Keratinocyte (primary cell): ENCODE measurements at regions not wholly inside any gene's neighbourhood (a gene's known extent, or its start where the extent isn't known, plus 50 kb on each side); places are given as distances from the start of the nearest gene placed in this dataset.

Experiments
- CTCF ChIP-seq, 3 experiments: IDR thresholded peaks in 1 of 3; conservative IDR thresholded peaks in 1 of 3; optimal IDR thresholded peaks in 1 of 3; 2 replicates in 2 of 3; 3 replicates in 1 of 3; pipeline versions ENCODE3 to v1.5.1; 2011; ENCODE audit warnings: low read length in 3 of 3, mild to moderate bottlenecking in 3 of 3, moderate library complexity in 2 of 3, control low read depth in 1 of 3, inconsistent platforms in 1 of 3; ENCODE audit not compliant: insufficient read depth in 2 of 3; ENCODE audit errors: extremely low read depth in 1 of 3
- EZH2 ChIP-seq: IDR thresholded peaks from one replicate; pipeline ENCODE4 v1.6.1; 2012; ENCODE audit warnings: inconsistent platforms, mild to moderate bottlenecking, low read length, moderate library complexity

GRCh38 chr13:62721893-62722292 lies 1306.2 kb upstream of the PCDH20 start:
- no peak for TF ChIP-seq CTCF (optimal IDR thresholded peaks at IDR 0.05 in 1 of 3, IDR thresholded peaks at IDR 0.05 in 1 of 3, conservative IDR thresholded peaks at IDR 0.05 in 1 of 3; ENCODE audit: extremely low read depth in 1 of 3, insufficient read depth in 2 of 3, low read length in 3 of 3)
- TF ChIP-seq EZH2 = no peak
